SW 1271 (cell line): ENCODE measurements at regions not wholly inside any gene's neighbourhood (a gene's known extent, or its start where the extent isn't known, plus 50 kb on each side); places are given as distances from the start of the nearest gene placed in this dataset.
"Not testable (repeated sequence)": the region's sequence is repeated elsewhere in the genome, so short reads cannot be mapped to it uniquely, and the experiment has no call there.

Experiments used
- DNase-seq, 2 experiments: peaks; one replicate each; lab custom pipeline; 2025; lab: John Stamatoyannopoulos, UW

DNA sequence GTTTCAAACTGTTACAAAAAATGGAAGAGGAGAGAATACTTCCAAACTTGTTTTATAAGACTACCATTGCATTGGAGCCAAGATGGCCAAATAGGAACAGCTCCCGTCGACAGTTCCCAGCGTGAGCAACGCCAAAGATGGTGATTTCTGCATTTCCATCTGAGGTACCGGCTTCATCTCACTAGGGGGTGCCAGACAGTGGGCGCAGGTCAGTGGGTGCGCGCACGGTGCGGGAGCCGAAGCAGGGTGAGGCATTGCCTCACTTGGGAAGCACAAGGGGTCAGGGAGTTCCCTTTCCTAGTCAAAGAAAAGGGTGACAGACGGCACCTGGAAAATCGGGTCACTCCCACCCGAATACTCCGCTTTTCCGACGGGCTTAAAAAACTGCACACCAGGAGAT, 149.7 kb upstream of the POF1B start:
- not testable (repeated sequence) for DNase-seq

DNA sequence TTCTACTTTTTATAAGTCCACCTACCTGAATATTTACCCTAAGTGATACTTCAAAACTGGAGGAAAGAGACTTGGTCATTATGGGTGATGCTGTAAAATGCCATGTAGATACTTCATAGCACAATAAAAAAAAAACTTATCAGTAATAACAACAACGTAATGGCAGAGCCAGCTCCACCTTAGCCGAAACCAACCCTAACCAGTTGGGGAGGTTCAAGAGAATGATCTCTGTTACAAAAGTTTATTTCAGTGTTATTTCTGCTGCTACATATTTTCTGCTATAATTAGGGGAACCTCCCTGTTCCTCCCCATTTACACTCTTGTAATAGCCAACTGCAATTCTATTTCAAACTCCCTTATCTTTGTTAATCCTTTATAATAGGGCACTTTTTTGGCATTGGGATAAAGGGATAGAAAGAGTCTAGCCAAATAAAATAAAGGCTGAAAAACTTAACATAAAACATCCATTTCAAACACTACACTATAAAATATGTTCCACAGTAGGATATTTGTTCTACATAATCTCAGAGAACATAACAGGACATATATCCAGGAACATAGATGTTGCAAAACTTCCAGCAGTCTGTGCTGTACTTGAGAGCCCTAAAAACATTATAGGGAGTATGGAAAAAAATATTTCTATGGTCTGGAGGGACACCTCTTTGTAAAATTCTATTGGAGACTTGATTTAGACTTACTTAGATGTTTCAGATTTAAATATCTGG, 138.7 kb upstream of the POF1B start:
- DNase-seq = no peak

DNA sequence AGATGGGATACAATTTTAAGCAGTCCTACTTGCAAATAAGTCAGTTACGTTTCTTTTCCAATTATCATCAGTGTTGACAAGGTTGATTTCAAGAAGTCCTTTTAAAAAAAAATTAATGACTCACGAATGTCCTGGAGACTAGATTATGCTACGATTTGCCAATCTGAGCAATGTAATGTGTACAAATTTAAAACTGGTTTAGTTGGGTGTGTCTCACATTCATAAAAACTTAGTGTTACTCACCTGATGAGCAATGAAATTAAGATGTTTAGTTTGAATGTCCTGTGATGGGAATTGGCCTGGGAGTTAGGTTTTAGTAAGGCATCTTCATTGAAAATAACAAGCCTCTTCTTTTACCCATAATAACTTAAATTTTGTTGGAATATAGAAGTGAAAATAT, 136.7 kb upstream of the POF1B start:
- no peak for DNase-seq

DNA sequence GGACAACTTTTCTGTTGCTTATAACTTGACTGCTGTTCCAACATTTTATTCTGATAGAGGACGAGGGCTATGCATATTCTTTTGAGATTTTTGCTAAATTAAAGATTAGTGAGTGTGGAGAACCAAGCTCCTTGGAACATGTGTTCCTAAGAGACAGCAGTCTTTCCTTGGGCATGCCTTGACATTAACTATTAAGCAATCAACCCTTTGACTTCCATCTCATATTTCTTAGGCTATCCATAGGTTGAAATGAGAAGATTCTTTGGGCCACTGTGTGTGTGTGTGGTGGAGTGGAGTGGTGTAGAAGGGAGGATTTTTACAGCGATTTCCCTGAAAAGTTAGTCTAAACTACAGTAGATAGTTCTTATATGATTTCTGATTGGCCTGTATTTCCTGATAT, 127.4 kb upstream of the POF1B start:
- DNase-seq = no peak

DNA sequence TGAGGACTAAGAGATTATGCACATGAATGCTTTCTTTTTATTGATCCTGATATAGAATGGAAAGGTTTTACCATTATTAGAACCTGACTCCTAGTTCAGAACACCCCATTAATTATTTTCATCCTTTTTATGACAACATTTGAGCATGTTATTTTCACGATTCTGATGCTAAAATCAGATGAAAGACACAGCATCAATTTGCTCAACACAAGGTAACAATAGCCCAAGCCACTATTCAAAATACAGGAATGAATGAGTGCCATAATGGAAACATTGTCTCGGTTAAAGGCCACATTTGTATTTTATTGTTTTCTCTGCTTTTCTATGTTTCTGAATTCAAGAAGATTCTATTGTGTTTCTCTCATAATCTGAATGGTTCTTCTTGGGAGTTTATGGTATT, 126.3 kb upstream of the POF1B start:
- no peak for DNase-seq

DNA sequence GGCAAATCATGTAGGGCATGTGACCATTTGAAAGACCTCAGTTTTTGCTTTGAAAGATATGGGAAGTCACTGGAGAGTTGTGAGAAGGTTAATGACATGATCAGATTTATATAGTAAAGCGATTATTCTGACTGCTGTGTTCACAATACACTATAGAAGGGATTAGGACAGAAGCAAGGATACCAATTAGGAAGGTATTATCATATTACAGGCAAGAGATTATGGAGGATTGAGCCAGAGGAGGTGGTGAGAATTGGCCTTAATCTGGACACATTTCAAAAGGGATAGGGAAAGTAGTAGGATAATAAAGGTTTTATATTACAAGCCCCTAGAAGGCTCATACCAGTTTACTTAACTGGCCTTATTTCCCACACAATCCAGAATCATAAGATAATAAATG, 124.9 kb upstream of the POF1B start:
- DNase-seq = no peak

DNA sequence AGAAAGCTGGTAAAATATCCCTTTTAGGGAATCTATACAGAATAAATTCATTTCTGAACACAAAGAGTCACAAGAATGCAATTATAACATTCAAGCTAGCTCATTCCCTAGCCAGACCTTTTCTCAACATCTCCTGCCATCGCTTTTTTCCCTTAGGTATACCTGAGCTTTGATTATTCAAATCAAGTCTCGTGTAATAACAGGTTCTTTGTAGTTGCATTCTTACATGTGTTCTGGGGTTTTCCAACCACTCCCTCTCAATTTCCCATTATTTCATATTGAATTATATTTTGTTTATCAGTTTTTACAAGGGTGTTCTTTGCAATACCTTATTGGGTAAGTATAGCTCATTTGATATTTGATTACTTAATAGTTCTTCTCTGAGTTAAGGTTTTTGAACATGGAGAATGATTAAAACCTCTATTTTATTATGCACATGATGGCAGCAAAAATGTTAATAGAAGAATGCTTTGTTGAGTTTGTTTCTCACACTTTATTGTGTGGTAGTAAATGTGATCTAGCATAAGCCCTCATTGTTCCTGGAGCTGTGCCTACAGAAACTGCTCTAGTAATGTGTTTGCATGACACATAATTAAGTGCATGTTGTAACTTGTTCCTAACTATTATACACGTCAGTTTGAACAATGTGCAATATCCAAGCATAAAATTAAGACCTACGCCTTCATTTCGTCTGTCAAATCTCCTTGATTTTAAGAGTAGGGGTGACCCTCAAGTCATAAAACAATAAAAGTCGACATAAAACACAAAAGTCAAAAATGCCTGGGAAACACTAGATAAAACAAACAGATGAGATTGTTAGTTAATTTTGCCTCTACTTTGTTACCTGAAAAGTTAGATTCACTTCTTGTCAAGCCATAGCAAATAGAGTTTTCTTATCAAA, 124.0 kb upstream of the POF1B start:
- no peak for DNase-seq

DNA sequence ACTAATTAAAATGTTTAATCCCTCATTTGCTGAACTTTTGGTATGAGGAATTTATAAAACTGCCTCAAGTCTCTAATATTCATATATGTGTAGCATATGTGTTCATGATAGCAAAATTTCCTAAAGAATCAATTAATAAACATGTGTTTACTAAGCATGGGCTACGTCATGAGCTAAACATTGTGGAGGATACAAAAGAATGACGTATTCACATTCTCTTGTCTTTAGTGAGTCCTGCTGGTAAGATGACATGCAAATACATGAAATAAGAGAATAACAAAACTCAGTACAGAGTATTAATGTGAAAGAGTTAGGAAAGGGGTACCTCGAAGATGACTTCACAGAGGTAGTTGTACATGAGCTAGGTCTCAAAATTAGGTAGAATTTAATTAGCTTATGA, 121.9 kb upstream of the POF1B start:
- no peak for DNase-seq

DNA sequence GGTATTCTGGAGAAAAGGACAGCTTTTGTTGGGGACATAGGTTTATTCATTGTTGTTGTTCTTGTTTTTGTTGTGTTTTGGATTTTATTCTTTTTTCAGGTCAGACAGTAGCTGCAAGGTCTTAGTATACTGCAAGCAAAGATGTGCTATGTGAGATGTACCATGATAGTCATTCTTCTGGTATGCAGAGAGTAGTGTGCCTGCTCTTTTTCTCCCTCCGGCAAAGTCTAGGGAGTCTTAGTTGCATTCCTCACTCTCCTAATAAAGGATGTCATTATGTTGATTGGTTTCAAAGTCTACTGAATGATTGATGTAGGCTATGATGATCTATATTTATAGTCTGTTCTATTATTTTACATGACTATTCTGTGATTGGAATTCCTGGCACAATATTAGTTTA, 119.9 kb upstream of the POF1B start:
- DNase-seq = no peak

DNA sequence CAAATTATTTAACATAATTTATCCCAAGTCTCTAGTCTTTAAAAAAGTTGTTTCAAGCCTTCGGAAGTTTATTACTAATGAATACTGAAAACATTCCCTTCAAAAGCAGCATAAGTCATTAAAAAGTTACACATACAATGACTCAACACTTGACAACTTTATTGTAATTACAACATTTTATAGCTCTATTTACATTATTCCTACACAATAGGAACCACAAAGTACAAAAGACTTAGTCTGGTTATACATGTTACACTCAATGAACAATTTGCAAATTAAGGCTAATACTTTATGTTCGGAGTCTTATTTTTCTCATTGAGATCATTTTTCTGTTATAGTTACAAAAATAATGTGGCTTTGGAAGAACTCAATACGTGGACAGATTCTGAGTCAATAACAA, 114.4 kb upstream of the POF1B start:
- no peak for DNase-seq

DNA sequence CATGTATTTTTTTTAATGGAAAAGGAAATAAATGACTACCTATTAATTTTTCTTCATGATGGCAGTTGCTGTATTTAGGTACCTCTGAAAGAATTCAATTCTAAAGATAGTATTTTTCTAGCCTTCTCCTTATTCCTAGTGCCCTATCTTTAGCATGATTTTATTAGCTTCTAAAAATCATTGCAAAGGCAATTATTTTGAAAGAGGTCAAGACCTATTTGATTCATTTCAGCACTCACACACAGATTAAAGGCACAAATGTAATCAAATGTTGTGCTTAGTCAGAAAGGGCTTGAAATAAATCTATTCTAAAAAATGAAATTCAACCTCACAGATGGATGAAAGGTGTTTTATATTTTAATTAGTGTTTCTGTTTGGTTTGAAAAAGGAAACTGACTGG, 74.8 kb upstream of the POF1B start:
- DNase-seq = no peak

DNA sequence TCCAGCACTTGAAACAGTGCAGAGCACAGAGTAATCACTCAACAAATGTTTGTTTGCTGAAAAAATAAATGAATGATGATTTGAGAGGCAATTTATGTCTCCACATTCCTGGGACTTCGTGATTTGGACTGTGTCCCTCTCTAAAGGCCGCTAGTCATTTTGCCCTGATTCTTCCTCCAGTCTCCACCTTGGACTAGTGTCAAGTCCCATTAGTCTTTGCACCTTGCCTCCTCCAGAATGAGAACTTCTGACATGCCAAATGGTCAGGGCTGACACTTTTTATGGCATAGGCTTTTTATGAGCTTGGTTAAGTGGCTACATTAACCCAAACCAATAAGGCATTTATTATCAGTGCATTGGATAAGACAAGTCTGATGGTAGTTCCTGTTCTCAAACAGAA, 65.1 kb upstream of the POF1B start:
- no peak for DNase-seq
